AG09309 (cell line): ENCODE measurements at regions not wholly inside any gene's neighbourhood (a gene's known extent, or its start where the extent isn't known, plus 50 kb on each side); places are given as distances from the start of the nearest gene placed in this dataset.

Experiments
- DNase-seq: peaks from one replicate; pipeline ENCODE4 v3.0.0-alpha.2; 2010; ENCODE audit warnings: low read depth
- H3K4me3 ChIP-seq: 2 replicates; pipeline ENCODE4 v1.5.1; 2011; ENCODE audit warnings: mild to moderate bottlenecking, low read depth, low read length, moderate library complexity; ENCODE audit not compliant: control insufficient read depth
- TF ChIP-seq, protein P1 (sequence below): IDR thresholded peaks from 2 replicates; pipeline ENCODE4 v1.5.1; 2011; ENCODE audit warnings: mild to moderate bottlenecking, low read depth, low read length, inconsistent platforms; ENCODE audit not compliant: insufficient read depth, control insufficient read depth; ENCODE audit errors: missing control alignments

- TF ChIP-seq, protein P1, sequence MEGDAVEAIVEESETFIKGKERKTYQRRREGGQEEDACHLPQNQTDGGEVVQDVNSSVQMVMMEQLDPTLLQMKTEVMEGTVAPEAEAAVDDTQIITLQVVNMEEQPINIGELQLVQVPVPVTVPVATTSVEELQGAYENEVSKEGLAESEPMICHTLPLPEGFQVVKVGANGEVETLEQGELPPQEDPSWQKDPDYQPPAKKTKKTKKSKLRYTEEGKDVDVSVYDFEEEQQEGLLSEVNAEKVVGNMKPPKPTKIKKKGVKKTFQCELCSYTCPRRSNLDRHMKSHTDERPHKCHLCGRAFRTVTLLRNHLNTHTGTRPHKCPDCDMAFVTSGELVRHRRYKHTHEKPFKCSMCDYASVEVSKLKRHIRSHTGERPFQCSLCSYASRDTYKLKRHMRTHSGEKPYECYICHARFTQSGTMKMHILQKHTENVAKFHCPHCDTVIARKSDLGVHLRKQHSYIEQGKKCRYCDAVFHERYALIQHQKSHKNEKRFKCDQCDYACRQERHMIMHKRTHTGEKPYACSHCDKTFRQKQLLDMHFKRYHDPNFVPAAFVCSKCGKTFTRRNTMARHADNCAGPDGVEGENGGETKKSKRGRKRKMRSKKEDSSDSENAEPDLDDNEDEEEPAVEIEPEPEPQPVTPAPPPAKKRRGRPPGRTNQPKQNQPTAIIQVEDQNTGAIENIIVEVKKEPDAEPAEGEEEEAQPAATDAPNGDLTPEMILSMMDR: no peak
- no peak overlapping the region for H3K4me3 ChIP-seq
- DNase-seq: no peak
These were observed 300.2 kb downstream of the LPIN1 start for GRCh38 chr2:12046641-12047040.

DNA sequence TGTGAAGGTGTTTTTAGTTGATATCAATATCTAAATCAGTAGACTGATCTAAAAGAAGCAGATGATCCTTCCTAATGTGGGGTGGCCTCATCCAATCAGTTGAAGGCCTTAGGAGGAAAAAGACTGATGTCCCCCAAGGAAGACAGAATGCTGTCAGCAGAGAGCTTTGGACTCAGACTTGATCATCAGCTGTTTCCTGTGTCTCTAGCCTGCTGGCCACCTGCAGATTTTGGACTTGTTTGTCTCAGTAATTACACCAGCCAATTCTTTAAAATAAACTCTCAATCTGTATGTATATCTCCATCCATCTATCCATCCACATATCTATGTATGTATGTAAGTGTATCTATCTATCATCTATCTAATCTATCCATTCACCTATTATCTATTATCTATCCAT lies 301.3 kb downstream of the LPIN1 start:
- no peak overlapping the region for H3K4me3 ChIP-seq
- no peak for DNase-seq
- TF ChIP-seq, protein P1: no peak

- no peak for DNase-seq
- H3K4me3 ChIP-seq: no peak overlapping the region
- TF ChIP-seq, protein P1: peak; percentile 26
These were observed 302.1 kb downstream of the LPIN1 start for GRCh38 chr2:12048550-12048949.

DNA sequence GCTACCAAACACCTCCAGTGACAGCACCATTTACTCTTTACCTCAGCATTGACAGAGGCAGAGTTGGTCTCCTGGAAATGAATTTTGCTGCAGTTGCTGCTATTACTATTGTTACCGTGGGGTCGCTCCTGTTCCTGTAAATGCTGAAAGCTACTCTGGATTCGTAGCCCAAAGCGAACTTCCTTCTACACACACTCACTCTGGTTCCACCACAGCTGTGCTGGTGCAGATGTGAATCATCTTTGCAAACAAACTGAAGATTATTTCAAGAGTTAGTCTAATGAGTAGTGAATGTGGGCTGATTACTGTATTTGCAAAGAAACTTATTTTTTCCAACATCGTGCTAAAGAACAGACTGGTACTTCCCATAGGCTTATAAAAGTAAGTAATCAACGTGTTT lies 304.0 kb downstream of the LPIN1 start:
- no peak overlapping the region for H3K4me3 ChIP-seq
- peak; percentile 84 for DNase-seq
- TF ChIP-seq, protein P1: peak; percentile 41

DNA sequence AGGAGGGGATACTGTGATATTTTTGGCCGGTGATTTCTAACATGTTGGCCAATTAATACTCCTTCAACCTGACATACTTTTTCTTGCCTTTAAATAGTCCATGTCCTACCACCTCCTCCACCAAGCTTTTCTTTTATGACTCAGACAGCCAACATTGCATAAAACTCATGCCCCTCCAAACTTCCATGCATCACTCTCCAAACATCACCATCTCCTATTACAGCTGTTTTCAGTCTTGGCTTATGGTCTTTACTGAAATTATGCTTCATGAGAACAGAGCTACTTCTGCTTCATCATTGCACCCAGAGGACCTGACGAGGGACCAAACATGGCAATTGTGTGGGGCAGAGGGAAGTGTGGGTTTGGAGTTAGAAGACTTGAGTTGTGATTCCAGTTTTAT lies 305.4 kb downstream of the LPIN1 start:
- peak; percentile 41 for DNase-seq
- no peak overlapping the region for H3K4me3 ChIP-seq
- TF ChIP-seq, protein P1: no peak

- DNase-seq: no peak
- H3K4me3 ChIP-seq: no peak overlapping the region
- TF ChIP-seq, protein P1: no peak
These were observed 306.4 kb downstream of the LPIN1 start for GRCh38 chr2:12052796-12053195.

DNA sequence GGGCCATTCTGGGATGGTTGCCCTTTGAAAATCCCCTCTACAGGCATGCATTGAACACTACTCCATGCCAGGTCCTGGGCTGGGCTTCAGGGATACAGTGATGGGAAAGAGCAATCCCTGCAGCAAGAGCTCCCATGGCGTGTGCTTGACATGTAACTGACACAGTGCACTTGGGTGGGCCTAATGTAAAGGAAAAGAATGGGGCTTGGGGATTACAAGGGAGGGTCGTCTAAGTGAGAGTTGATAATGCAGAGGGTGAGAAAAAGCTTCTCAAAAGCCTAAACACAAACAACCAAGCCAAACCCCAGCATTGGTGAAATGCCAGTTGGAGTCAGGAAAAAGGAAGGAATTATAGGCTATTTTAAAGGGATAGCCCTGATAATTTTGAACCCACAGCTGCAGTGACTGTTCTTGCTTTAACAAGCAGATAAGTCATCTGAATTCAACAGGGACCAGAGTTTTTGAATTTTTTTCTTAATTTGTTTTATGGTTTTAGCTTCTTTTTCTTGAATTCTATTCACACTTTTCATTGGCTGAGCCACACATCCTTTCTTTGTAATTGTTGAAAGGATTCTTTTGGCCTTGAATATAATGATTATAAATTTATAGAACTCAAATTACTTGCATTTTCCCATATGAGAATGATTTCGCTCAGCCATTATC lies 308.7 kb downstream of the LPIN1 start:
- no peak overlapping the region for H3K4me3 ChIP-seq
- TF ChIP-seq, protein P1: no peak
- DNase-seq: no peak
